Central memory CD8-positive, alpha-beta T cell (primary cell): ENCODE measurements at regions not wholly inside any gene's neighbourhood (a gene's known extent, or its start where the extent isn't known, plus 50 kb on each side); places are given as distances from the start of the nearest gene placed in this dataset.

Experiments
- ATAC-seq: fragments of 150-1000 bp; cut with Tn5 transposase; replicated peaks from 2 replicates; pipeline ENCODE4 v1.10.0; 2022; ENCODE audit warnings: mild to moderate bottlenecking, moderate FRiP score, moderate number of reproducible peaks; ENCODE audit not compliant: poor library complexity, severe bottlenecking; ENCODE audit errors: extremely low read depth
- DNase-seq, 2 donors: peaks; one replicate each; pipeline ENCODE4 v3.0.0; 2021; ENCODE audit warnings: low spot score in 2 of 2
- H3K27ac Mint-ChIP-seq: one replicate; pipeline ENCODE4 v1.8.0; 2022; ENCODE audit warnings: low read depth, mild to moderate bottlenecking, moderate library complexity, mixed read lengths
- H3K27me3 Mint-ChIP-seq: one replicate; pipeline ENCODE4 v1.8.0; 2022; ENCODE audit warnings: mixed read lengths
- H3K36me3 Mint-ChIP-seq: one replicate; pipeline ENCODE4 v1.8.0; 2022; ENCODE audit warnings: mild to moderate bottlenecking, moderate library complexity, mixed read lengths; ENCODE audit not compliant: insufficient read depth
- H3K4me1 Mint-ChIP-seq: one replicate; pipeline ENCODE4 v1.8.0; 2022; ENCODE audit warnings: mixed read lengths
- H3K4me3 Mint-ChIP-seq: one replicate; pipeline ENCODE4 v1.8.0; 2022; ENCODE audit warnings: mild to moderate bottlenecking, moderate library complexity, mixed read lengths
- H3K9me3 Mint-ChIP-seq: one replicate; pipeline ENCODE4 v1.8.0; 2022; ENCODE audit warnings: mixed read lengths

DNA sequence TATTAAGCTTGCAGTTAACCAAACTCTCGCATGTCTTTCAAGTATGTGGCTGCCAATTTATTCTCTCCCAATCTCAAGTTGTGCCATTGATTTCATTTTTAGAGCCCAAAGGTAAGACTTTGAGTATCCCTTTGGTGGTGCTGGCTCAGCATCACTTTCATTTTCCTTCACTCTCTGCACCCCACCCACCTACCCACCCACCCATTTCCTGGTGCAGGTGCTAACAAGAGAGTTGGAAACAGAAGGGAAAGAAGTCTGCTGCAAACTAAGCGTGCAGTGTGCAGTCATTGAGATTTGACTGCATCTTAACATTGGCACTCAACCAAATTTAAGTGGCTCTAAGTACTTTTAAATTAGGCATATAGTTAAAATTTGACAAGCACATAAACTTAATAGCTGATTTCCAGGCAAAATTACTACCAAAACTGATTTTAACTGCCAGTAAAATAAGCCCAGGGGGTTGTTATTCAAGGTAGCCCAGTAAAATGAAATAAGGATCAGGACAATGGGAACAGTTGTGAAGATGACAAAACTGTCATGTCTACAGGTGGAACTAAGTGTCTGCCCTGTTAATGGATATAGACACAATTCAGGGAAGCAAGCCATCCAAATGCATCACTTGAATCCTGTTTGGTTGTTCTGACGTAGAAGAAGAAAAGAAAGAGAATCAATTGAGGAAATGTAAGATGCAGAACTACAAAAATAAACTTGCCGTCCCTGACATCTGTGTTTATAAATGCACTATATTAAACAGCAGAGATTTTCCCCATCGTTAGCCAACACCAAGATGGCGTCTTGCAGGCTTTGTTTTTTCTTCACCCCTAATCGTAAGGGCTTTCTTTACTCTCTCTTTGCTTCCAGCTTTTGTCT, 184.2 kb downstream of the KDR start:
- no peak for ATAC-seq
- peaks cover 8% of the 10 kb centered on the region for H3K4me1 Mint-ChIP-seq
- no peaks in the 10 kb centered on the region for H3K36me3 Mint-ChIP-seq
- peak overlapping the region; percentile 62 for H3K27ac Mint-ChIP-seq
- no peaks in the 10 kb centered on the region for H3K9me3 Mint-ChIP-seq
- peak overlapping the region; percentile 44 for H3K4me3 Mint-ChIP-seq
- H3K27me3 Mint-ChIP-seq, result no peaks in the 10 kb centered on the region
- DNase-seq, result no peak

DNA sequence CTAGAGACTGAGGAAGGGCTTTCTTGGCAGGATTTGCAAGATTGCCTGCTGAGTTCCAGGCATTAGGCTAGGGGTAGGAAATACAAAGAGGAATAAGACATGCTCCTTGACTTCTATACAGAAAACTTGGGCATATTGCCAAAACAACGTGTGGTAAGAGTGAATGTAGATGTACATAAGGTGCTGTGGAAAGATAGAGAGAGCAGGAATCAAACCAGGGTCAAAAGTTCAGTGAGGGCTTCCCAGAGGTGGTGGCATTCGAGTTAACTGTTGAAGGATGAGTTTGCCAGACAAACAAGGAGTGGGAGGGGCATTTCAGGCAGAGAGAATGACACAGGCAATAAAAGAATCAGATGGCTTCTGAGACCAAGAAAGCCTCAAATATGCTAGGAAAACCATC, 187.9 kb downstream of the KDR start:
- H3K9me3 Mint-ChIP-seq, result no peaks in the 10 kb centered on the region
- H3K4me1 Mint-ChIP-seq, result peaks cover 8% of the 10 kb centered on the region
- ATAC-seq (no peak), DNase-seq (no peak)
- no peak overlapping the region for H3K4me3 Mint-ChIP-seq
- no peak overlapping the region for H3K27ac Mint-ChIP-seq
- H3K36me3 Mint-ChIP-seq, result no peaks in the 10 kb centered on the region
- no peaks in the 10 kb centered on the region for H3K27me3 Mint-ChIP-seq

DNA sequence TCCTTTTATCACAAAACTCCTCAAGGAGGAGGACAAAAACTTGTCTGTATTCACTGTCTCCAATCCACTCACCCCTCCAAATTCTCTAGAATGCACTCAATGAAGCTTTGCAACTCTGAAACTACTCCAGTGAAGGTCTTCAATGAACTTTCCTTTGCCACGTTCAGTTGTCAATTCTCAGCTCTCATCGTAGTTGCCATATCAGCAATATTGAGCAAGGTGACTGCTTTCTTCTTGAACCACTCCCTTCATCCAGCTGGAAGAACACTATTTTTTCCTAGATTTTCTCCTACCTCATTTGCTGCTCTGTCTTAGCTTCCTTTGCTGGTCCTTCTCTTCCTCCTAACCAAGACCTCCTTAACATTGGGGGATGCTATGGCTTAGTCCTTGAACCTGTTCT, 191.8 kb downstream of the KDR start:
- H3K27me3 Mint-ChIP-seq, result no peaks in the 10 kb centered on the region

DNA sequence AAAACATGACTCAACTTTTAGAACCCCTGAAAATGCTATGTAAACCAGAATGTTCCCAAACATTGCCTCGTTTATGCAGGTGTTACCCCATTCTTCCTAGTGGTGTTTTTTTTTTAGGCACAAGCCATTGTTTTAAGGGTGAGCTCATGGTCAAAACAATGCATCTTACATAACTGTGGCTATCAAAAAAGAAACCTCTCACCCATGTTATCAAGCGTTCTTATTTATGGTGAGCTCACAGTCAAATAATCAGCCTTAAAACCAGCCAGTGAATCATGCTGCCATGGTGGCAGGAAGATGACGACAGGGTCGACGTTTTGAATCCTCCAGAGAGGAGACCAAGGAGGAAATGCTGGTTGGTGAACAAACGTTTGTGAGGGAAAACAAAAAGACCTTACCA, 195.2 kb downstream of the KDR start:
- Mint-ChIP-seq H3K4me3 (no peak overlapping the region), H3K36me3 (no peaks in the 10 kb centered on the region), H3K4me1 (no peaks in the 10 kb centered on the region), H3K27ac (no peak overlapping the region), H3K27me3 (no peaks in the 10 kb centered on the region), H3K9me3 (no peaks in the 10 kb centered on the region)
- ATAC-seq (no peak), DNase-seq (no peak)

More for the DNA sequence above, 191.8 kb downstream of the KDR start:
- ATAC-seq, result no peak
- no peak overlapping the region for H3K27ac Mint-ChIP-seq
- H3K4me1 Mint-ChIP-seq, result no peaks in the 10 kb centered on the region
- no peaks in the 10 kb centered on the region for H3K9me3 Mint-ChIP-seq
- H3K4me3 Mint-ChIP-seq, result no peak overlapping the region
- no peak for DNase-seq
- H3K36me3 Mint-ChIP-seq, result no peaks in the 10 kb centered on the region

DNA sequence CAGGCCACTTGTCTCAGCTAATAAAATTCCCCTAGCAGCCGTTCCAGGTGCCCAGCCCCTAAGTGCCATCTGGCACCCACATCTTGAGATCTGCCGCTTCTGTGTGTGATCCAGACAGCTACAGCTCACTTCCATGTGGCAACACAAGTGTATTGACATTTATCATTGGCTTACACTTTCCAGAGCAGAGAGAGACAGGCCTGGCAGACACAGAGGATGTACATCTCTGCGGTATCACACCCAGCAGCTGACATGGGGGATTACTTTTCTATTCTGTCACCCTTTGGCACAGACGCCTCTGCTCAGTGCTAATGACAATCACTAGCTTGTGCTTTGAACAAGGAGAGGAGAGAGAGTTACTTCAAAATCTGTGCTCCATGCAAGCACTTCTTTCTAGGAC, 195.9 kb downstream of the KDR start:
- H3K27me3 Mint-ChIP-seq, result no peaks in the 10 kb centered on the region
- H3K27ac Mint-ChIP-seq, result no peak overlapping the region
- DNase-seq (no peak), ATAC-seq (no peak)
- H3K4me3 Mint-ChIP-seq, result no peak overlapping the region
- peaks cover 6% of the 10 kb centered on the region for H3K9me3 Mint-ChIP-seq
- H3K4me1 Mint-ChIP-seq, result no peaks in the 10 kb centered on the region
- no peaks in the 10 kb centered on the region for H3K36me3 Mint-ChIP-seq

DNA sequence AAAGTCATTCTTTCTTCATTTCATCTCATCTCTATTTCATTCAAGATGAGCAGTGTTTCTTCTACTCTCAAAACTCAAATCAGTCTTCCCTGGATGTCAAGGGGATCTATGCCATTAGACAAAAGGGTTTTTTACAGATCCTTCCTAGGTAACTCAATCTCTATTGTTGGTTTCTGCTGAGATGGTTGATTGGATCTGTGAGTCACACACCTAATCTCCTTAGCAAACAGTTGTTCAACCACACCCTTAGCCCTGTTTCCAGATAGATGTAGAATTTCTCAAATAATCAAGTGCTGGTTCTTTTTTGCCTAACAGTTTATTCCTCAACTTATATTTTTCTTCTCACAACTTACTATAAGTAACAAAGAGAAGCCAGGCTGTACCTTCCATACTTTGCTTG, 200.5 kb downstream of the KDR start:
- no peaks in the 10 kb centered on the region for H3K36me3 Mint-ChIP-seq
- H3K4me3 Mint-ChIP-seq, result no peak overlapping the region
- no peaks in the 10 kb centered on the region for H3K27me3 Mint-ChIP-seq
- ATAC-seq (no peak), DNase-seq (no peak)
- no peaks in the 10 kb centered on the region for H3K4me1 Mint-ChIP-seq
- H3K9me3 Mint-ChIP-seq, result peaks cover 22% of the 10 kb centered on the region
- no peak overlapping the region for H3K27ac Mint-ChIP-seq

DNA sequence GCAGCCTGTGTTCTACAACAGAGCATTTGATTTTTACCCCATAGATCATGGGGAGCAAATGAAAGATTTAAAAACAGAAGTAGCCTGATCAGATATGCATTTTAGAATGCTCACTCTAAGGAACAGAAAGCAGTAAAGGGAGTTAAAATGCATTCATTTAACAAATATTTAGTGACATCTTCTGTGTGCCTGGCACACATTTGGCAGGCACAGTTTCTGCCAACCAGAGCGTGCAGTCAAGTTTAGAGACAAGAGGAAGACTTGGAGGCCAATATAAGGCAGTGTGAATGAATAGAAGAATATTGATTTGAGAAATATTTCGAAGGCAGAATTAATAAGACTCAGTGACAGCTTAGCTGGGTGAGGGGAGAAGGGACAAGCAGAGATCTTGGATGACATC, 210.1 kb downstream of the KDR start:
- no peaks in the 10 kb centered on the region for H3K4me1 Mint-ChIP-seq
- DNase-seq (no peak), ATAC-seq (no peak)
- H3K27ac Mint-ChIP-seq, result no peak overlapping the region
- no peaks in the 10 kb centered on the region for H3K27me3 Mint-ChIP-seq
- H3K9me3 Mint-ChIP-seq, result no peaks in the 10 kb centered on the region
- no peaks in the 10 kb centered on the region for H3K36me3 Mint-ChIP-seq
- no peak overlapping the region for H3K4me3 Mint-ChIP-seq

DNA sequence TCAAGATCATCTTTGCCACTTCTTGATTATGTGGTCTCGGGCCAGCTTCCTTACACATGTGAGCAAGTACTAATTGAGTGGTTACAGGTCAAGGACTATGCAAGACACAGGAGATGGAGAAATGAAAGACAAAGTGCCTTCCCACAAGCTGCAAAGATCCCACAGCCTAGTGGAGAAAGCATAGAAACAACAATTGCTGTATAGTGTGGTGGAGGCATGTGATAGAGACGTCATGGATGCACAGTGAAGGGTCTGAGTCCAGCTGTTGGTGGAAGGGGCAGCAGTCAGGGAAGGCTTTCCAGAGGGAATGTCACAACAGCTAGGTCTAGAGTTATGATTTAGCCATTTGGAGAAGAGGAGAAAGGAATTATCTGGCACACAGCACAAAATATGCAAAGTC, 210.6 kb downstream of the KDR start:
- Mint-ChIP-seq H3K27me3 (no peaks in the 10 kb centered on the region), H3K4me3 (no peak overlapping the region), H3K27ac (no peak overlapping the region), H3K36me3 (no peaks in the 10 kb centered on the region), H3K9me3 (no peaks in the 10 kb centered on the region), H3K4me1 (no peaks in the 10 kb centered on the region)
- ATAC-seq (no peak), DNase-seq (no peak)

DNA sequence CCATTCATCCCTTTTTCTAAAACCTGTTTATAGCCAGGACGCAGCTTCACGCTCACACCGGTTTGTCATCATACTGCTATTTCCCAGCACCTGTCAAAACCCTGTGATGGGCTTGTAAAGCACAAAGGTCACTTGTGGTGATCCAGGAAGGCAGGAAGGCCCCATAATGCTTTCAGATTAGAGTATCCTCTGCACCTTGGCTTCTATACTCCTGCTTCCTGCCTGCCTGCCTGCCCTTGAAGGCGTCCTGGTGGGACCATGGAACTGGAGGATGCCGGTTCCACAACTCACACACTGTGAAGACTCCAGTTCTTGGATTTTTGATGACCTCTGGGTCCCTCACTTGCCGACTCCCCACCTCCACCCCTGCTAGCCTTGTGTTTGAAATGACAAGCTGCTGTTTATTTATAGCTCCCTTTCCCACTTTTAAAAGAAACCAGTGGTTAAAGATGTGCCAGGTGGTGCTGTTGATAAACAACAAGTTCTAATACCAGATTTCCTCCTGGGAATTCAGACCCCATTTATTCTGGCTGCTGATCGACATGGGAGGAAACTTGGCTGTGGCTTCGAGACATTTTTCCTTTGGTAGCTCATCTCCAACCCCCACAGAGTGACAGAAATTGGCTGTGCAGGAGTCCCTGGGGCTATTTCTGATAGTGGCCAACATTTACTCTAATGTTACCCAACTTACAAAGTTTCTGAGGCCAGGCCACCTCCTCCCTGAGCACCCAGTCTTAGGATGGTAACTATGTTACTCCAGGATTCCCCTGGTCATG, 211.5 kb downstream of the KDR start:
- DNase-seq, result no peak
- Mint-ChIP-seq H3K4me1 (no peaks in the 10 kb centered on the region), H3K27me3 (no peaks in the 10 kb centered on the region), H3K36me3 (no peaks in the 10 kb centered on the region), H3K4me3 (no peak overlapping the region), H3K9me3 (no peaks in the 10 kb centered on the region), H3K27ac (no peak overlapping the region)
- no peak for ATAC-seq

DNA sequence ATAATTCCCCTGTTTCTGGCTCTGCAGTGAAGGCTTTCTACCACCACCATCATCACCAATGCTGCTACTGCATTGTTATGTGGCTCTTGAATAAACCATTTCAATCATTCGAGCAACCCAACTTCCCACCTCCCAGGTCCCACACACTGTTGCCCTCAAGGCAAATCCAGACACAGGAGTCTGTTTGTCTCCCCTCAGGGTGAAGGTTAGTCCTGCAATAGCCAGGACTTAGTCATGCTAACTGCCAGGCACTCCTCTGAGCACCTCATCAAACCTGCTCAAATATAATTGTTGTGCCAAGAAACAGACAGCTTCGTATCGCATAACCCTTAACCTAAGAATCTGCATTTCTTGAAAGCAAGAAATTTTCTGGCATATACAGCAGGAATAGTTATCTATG, 213.2 kb downstream of the KDR start:
- Mint-ChIP-seq H3K9me3 (no peaks in the 10 kb centered on the region), H3K4me3 (no peak overlapping the region), H3K27me3 (no peaks in the 10 kb centered on the region), H3K36me3 (no peaks in the 10 kb centered on the region), H3K27ac (no peak overlapping the region), H3K4me1 (no peaks in the 10 kb centered on the region)
- no peak for DNase-seq
- no peak for ATAC-seq

DNA sequence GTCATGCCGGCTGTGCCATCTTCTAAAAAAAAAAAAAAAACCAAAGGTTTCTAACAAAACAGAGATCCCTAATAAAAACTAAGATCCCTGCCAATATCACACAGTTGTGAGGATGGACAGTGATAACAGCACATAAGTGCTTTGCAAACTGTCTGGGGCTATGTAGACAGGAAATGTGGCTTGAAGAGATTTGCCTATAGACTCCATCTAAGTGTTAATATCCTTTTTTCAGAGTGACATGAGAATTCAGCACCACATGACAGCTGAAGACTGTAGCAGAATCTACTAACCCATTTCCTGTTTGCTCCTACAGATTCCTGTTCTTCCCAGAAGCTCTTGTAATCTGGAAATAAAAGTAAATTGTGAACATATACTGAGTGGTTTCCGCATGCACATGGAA, 215.4 kb downstream of the KDR start:
- no peak overlapping the region for H3K27ac Mint-ChIP-seq
- DNase-seq (no peak), ATAC-seq (no peak)
- no peaks in the 10 kb centered on the region for H3K36me3 Mint-ChIP-seq
- no peaks in the 10 kb centered on the region for H3K27me3 Mint-ChIP-seq
- no peak overlapping the region for H3K4me3 Mint-ChIP-seq
- no peaks in the 10 kb centered on the region for H3K4me1 Mint-ChIP-seq
- H3K9me3 Mint-ChIP-seq, result no peaks in the 10 kb centered on the region

DNA sequence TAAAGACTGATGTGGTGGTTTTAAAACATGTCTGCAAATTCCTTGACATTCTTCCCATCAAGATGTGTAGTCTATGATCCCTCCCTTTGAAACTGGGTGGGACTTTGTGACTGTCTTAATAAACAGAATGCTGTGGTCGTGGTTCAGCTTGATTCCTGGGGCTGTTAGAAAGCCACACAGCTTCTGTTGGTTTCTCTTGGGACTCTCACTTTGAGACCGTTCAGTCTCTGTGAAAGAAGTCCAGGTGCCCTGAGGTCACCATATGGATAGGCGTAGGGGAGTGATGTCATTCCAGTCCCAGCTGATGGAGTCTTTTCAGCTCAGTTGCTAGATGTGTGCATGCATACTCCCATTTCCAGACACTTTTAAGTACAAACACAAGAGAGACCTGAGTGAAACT, 216.6 kb downstream of the KDR start:
- H3K9me3 Mint-ChIP-seq, result no peaks in the 10 kb centered on the region
- no peak overlapping the region for H3K27ac Mint-ChIP-seq
- ATAC-seq, result no peak
- DNase-seq, result no peak
- no peaks in the 10 kb centered on the region for H3K4me1 Mint-ChIP-seq
- no peaks in the 10 kb centered on the region for H3K27me3 Mint-ChIP-seq
- H3K36me3 Mint-ChIP-seq, result no peaks in the 10 kb centered on the region
- H3K4me3 Mint-ChIP-seq, result no peak overlapping the region

DNA sequence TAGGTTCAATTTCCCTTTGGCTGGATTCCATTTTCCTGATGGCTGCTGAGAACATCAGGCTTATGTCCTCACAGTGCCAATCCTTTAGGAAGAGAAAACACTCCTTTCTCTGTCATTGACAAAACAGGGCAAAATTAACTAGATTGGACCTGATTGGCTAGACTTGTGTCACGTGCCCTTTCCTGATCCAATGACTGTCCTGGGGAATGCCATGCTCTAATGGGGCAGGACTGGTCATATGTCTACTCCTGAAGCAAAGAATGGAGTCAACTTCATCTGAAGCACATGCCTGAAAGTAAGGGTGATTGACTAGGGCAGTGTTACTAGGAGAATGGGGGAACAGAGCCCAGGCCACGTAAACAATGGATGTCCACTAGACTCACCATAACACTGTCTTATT, 220.4 kb downstream of the KDR start:
- Mint-ChIP-seq H3K4me3 (no peak overlapping the region), H3K4me1 (no peaks in the 10 kb centered on the region), H3K36me3 (no peaks in the 10 kb centered on the region), H3K27ac (no peak overlapping the region), H3K27me3 (no peaks in the 10 kb centered on the region), H3K9me3 (no peaks in the 10 kb centered on the region)
- no peak for DNase-seq
- no peak for ATAC-seq
